ENCODE measurements at regions not wholly inside any gene's neighbourhood (a gene's known extent, or its start where the extent isn't known, plus 50 kb on each side); places are given as distances from the start of the nearest gene placed in this dataset.

- no peak overlapping the region for H3K4me3 ChIP-seq (ENCODE audit: low read depth, low read length, poor library complexity, severe bottlenecking)
- no peak overlapping the region for H3K4me2 ChIP-seq (ENCODE audit: low read length)
- no peak overlapping the region for H2AFZ ChIP-seq (ENCODE audit: low read length)
- BruUV-seq (replicated peaks), result no TSS peak
- no peak overlapping the region for H3K27ac ChIP-seq (ENCODE audit: low read depth, low read length, poor library complexity, severe bottlenecking)
- no peak for TF ChIP-seq CTCF (conservative IDR thresholded peaks at IDR 0.05; ENCODE audit: low read length)
- TF ChIP-seq EZH2phosphoT487 (IDR thresholded peaks at IDR 0.05; ENCODE audit: borderline replicate concordance, low read depth, low read length), result no peak
- CTCF ChIA-PET (ENCODE audit: unreplicated experiment), result no interaction called here
- no peaks in the 10 kb centered on the region for H4K20me1 ChIP-seq (ENCODE audit: insufficient read depth, low read length)
- no peaks in the 10 kb centered on the region for H3K79me2 ChIP-seq (ENCODE audit: insufficient read depth, low read depth, low read length)
- H3K4me1 ChIP-seq (ENCODE audit: insufficient read depth, low read length, poor library complexity, severe bottlenecking), result no peaks in the 10 kb centered on the region
- no peaks in the 10 kb centered on the region for H3K36me3 ChIP-seq (ENCODE audit: insufficient read depth, low read length)
- H3K9me3 ChIP-seq (ENCODE audit: low read length), result no peaks in the 10 kb centered on the region
- intact Hi-C loops (cut with micrococcal nuclease; ENCODE audit: unreplicated experiment), result no loop called here
- POLR2A ChIA-PET, result no interaction called here
- no peaks in the 10 kb centered on the region for H3K9me2 ChIP-seq (ENCODE audit: insufficient read depth, low read length)
- no peak for DNase-seq (ENCODE audit: low spot score)
Observed at GRCh38 chr5:92769978-92770377, 811.0 kb downstream of the NR2F1-AS1 start.

GRCh38 chr5:92761585-92761984 is 819.4 kb downstream of the NR2F1-AS1 start:
- Histone ChIP-seq H3K9me2 (ENCODE audit: insufficient read depth, low read length) (no peaks in the 10 kb centered on the region), H3K79me2 (ENCODE audit: insufficient read depth, low read depth, low read length) (no peaks in the 10 kb centered on the region), H3K4me1 (ENCODE audit: insufficient read depth, low read length, poor library complexity, severe bottlenecking) (no peaks in the 10 kb centered on the region), H3K4me2 (ENCODE audit: low read length) (no peak overlapping the region), H2AFZ (ENCODE audit: low read length) (no peak overlapping the region), H3K36me3 (ENCODE audit: insufficient read depth, low read length) (no peaks in the 10 kb centered on the region), H3K9me3 (ENCODE audit: low read length) (no peaks in the 10 kb centered on the region), H3K4me3 (ENCODE audit: low read depth, low read length, poor library complexity, severe bottlenecking) (no peak overlapping the region), H4K20me1 (ENCODE audit: insufficient read depth, low read length) (no peaks in the 10 kb centered on the region), H3K27ac (ENCODE audit: low read depth, low read length, poor library complexity, severe bottlenecking) (no peak overlapping the region)
- no peak for TF ChIP-seq EZH2phosphoT487 (IDR thresholded peaks at IDR 0.05; ENCODE audit: borderline replicate concordance, low read depth, low read length)
- TF ChIP-seq CTCF (conservative IDR thresholded peaks at IDR 0.05; ENCODE audit: low read length), result no peak
- DNase-seq (ENCODE audit: low spot score), result no peak
- ChIA-PET POLR2A (interaction anchor here (0.6 kb wide), 1 partner anchor 199 kb away, joined by 3 read pairs; no protein-coding TSS in a partner anchor), CTCF (ENCODE audit: unreplicated experiment) (no interaction called here)
- no TSS peak for BruUV-seq (replicated peaks)
- intact Hi-C loops (cut with micrococcal nuclease; ENCODE audit: unreplicated experiment), result no loop called here

DNA sequence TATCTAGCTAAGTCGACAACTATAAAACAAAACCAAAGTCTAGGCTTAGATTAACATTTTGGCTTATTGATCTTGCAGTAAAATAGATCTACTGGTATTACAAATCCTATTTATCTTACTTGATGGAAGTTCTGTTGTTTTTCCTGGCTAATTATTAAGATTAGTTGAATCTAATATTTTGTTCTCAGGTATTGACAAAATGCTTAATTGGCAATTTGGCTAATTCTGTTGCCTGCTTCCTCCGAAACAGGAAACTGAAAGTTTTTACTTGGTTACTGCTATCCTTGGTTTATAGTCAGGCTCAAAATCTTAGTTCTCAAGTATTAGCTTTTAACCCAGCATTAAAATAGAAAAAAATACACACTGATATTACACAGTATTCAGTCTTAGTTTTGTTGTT is 820.5 kb downstream of the NR2F1-AS1 start:
- TF ChIP-seq CTCF (conservative IDR thresholded peaks at IDR 0.05; ENCODE audit: low read length) (no peak), EZH2phosphoT487 (IDR thresholded peaks at IDR 0.05; ENCODE audit: borderline replicate concordance, low read depth, low read length) (no peak)
- ChIA-PET POLR2A (no interaction called here), CTCF (ENCODE audit: unreplicated experiment) (no interaction called here)
- Histone ChIP-seq H3K27ac (ENCODE audit: low read depth, low read length, poor library complexity, severe bottlenecking) (no peak overlapping the region), H3K4me2 (ENCODE audit: low read length) (no peak overlapping the region), H3K79me2 (ENCODE audit: insufficient read depth, low read depth, low read length) (no peaks in the 10 kb centered on the region), H3K4me1 (ENCODE audit: insufficient read depth, low read length, poor library complexity, severe bottlenecking) (no peaks in the 10 kb centered on the region), H3K9me2 (ENCODE audit: insufficient read depth, low read length) (no peaks in the 10 kb centered on the region), H3K36me3 (ENCODE audit: insufficient read depth, low read length) (no peaks in the 10 kb centered on the region), H2AFZ (ENCODE audit: low read length) (no peak overlapping the region), H3K9me3 (ENCODE audit: low read length) (no peaks in the 10 kb centered on the region), H3K4me3 (ENCODE audit: low read depth, low read length, poor library complexity, severe bottlenecking) (no peak overlapping the region), H4K20me1 (ENCODE audit: insufficient read depth, low read length) (no peaks in the 10 kb centered on the region)
- DNase-seq (ENCODE audit: low spot score), result no peak
- intact Hi-C loops (cut with micrococcal nuclease; ENCODE audit: unreplicated experiment), result no loop called here
- BruUV-seq (replicated peaks), result no TSS peak

Data from OCI-LY7 (cell line).